ENCODE measurements at regions not wholly inside any gene's neighbourhood (a gene's known extent, or its start where the extent isn't known, plus 50 kb on each side); places are given as distances from the start of the nearest gene placed in this dataset.

GRCh38 chr2:194155431-194155830 lies 1501.6 kb upstream of the SLC39A10 start:
- TF ChIP-seq MAX (IDR thresholded peaks at IDR 0.05) (no peak), REST (IDR thresholded peaks at IDR 0.05; ENCODE audit: low read depth) (no peak), ZBTB7A (IDR thresholded peaks at IDR 0.05; ENCODE audit: low read depth) (no peak), CREB1 (IDR thresholded peaks at IDR 0.05; ENCODE audit: low read depth) (no peak), CEBPB (IDR thresholded peaks at IDR 0.05) (no peak), EP300 (IDR thresholded peaks at IDR 0.05; ENCODE audit: borderline replicate concordance) (no peak), TAF1 (IDR thresholded peaks at IDR 0.05; ENCODE audit: low read depth) (no peak), TEAD4 (IDR thresholded peaks at IDR 0.05) (no peak), RAD21 (IDR thresholded peaks at IDR 0.05; ENCODE audit: low read depth) (no peak), USF1 (IDR thresholded peaks at IDR 0.05) (no peak), YY1 (IDR thresholded peaks at IDR 0.05; ENCODE audit: low read depth) (no peak), NFIC (IDR thresholded peaks at IDR 0.05) (no peak), EGR1 (IDR thresholded peaks at IDR 0.05) (no peak), TCF12 (IDR thresholded peaks at IDR 0.05; ENCODE audit: low read depth) (no peak)
